WI38 (cell line): ENCODE measurements at regions not wholly inside any gene's neighbourhood (a gene's known extent, or its start where the extent isn't known, plus 50 kb on each side); places are given as distances from the start of the nearest gene placed in this dataset.
"Not testable (repeated sequence)": the region's sequence is repeated elsewhere in the genome, so short reads cannot be mapped to it uniquely, and the experiment has no call there.

Source experiments
- H3K4me3 ChIP-seq: 2 replicates; pipeline ENCODE4 v1.5.1; 2011; ENCODE audit warnings: low read depth, mild to moderate bottlenecking, control low read depth, low read length
- TF ChIP-seq, protein P1 (sequence below): IDR thresholded peaks from 2 replicates; pipeline ENCODE4 v1.5.1; 2012; ENCODE audit warnings: low read depth, mild to moderate bottlenecking, control low read depth, low read length

- no peak overlapping the region for H3K4me3 ChIP-seq
- TF ChIP-seq, protein P1, sequence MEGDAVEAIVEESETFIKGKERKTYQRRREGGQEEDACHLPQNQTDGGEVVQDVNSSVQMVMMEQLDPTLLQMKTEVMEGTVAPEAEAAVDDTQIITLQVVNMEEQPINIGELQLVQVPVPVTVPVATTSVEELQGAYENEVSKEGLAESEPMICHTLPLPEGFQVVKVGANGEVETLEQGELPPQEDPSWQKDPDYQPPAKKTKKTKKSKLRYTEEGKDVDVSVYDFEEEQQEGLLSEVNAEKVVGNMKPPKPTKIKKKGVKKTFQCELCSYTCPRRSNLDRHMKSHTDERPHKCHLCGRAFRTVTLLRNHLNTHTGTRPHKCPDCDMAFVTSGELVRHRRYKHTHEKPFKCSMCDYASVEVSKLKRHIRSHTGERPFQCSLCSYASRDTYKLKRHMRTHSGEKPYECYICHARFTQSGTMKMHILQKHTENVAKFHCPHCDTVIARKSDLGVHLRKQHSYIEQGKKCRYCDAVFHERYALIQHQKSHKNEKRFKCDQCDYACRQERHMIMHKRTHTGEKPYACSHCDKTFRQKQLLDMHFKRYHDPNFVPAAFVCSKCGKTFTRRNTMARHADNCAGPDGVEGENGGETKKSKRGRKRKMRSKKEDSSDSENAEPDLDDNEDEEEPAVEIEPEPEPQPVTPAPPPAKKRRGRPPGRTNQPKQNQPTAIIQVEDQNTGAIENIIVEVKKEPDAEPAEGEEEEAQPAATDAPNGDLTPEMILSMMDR: no peak
Observed at GRCh38 chr9:100639854-100640253, 62.0 kb downstream of the CAVIN4 start.

- no peak overlapping the region for H3K4me3 ChIP-seq
- TF ChIP-seq, protein P1: no peak
Observed at GRCh38 chr9:100640447-100641050, 62.7 kb downstream of the CAVIN4 start.

DNA sequence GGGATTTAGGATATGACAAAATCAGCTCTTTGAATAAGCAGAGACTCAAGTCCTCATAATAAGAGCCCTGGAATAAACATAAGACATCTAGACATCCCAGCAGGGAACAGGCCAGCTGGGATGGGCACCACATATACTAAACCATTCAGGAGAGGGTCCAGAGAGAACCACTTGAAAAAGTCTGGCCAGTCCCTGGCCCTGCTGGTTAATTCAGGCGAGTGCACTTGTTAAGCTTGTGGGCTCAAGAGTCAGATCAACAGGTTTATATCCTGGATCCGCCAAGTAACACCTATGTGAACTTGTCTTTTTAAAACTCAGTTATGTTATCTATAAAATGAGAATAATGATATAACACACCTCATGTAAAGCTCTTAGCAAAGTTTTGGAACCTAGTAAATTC, 63.3 kb downstream of the CAVIN4 start:
- H3K4me3 ChIP-seq: no peak overlapping the region
- TF ChIP-seq, protein P1: no peak

- no peak overlapping the region for H3K4me3 ChIP-seq
- TF ChIP-seq, protein P1: no peak
Observed at GRCh38 chr9:100652850-100653249, 75.0 kb downstream of the CAVIN4 start.

DNA sequence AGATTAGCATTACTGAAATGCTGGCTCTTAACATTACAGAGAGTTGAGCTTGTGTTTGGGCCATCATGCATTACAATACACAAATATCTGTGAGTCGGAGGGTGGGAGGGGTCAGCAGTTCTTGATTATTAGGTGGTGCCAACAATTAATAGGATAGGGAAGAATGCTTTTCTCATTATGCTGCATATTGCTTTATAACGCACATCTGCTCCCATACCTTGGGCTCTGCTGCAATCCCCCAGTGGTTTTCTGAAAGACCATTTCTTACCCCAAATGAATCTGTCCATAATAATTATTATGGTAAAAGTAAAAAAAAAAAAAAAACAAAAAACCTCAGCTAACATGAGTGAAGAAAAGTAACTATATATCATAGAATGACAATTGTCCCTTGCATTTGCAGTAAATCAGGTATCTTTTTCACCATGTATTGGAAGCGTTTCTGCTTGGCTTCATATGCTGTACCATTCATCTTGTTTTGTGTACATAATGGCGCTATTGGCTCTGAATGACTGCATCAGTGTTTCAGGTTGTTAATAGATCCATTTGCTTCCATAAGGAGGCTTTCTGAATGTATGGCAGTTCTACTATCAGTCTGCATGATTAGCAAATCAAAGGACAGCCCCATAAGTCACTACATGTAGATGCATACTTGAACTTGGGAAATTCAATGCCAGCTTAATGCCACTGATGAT, 75.9 kb downstream of the CAVIN4 start:
- TF ChIP-seq, protein P1: no peak
- H3K4me3 ChIP-seq: no peak overlapping the region

DNA sequence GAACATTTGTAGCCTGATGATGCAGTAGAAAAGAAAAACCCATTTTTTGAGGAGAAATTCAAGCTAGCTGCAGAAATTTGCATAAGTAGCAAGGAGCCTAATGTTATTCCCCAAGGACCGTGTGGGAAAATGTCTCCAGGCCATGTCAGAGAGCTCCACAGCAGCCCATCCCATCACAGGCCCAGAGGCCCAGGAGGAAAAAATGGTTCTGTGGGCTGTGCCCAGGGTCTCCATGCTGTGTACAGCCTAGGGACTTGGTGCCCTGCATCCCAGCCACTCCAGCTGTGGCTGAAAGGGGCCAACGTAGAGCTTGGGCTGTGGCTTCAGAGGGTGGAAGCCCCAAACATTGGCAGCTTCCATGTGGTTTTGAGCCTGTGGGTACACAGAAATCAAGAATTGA, 79.0 kb downstream of the CAVIN4 start:
- H3K4me3 ChIP-seq: not testable (repeated sequence)

DNA sequence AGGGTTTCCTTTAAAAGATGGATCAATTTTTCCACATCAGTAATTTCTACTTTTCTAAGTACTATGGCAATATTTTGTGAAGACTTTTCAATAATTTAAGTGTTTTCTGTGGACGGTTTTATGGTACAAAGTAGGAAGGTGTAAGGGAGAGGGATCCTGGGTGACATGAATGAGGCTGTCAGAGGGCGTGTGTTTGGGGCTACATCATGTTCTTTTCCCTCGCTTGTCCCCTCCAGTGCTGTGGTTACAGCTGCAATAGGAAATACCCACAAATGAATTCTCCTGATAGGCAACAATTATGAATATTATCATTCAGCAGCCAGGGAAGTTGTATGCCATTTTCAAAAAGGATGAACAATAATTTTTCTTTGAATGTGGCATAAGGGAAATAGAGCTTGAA, 83.8 kb downstream of the CAVIN4 start:
- TF ChIP-seq, protein P1: no peak
- H3K4me3 ChIP-seq: no peak overlapping the region
